Fibroblast of peridontal ligament (primary cell): ENCODE measurements at regions not wholly inside any gene's neighbourhood (a gene's known extent, or its start where the extent isn't known, plus 50 kb on each side); places are given as distances from the start of the nearest gene placed in this dataset.
"Not testable (repeated sequence)": the region's sequence is repeated elsewhere in the genome, so short reads cannot be mapped to it uniquely, and the experiment has no call there.

ENCODE experiments used
- DNase-seq: peaks from one replicate; pipeline ENCODE4 v3.0.0-alpha.2; 2010; ENCODE audit errors: extremely low read depth

GRCh38 chr1:143905214-143906179, 66.3 kb downstream of the FAM72C start:
- DNase-seq = peak; percentile 70

GRCh38 chr1:143904622-143904979, 67.2 kb downstream of the FAM72C start:
- DNase-seq = not testable (repeated sequence)

GRCh38 chr1:143903899-143904621, 67.7 kb downstream of the FAM72C start:
- DNase-seq = peak; percentile 53

GRCh38 chr1:143896377-143896776, 75.4 kb downstream of the FAM72C start:
- not testable (repeated sequence) for DNase-seq

- peak; percentile 8 for DNase-seq
These were observed 86.7 kb downstream of the FAM72C start for GRCh38 chr1:143884932-143885574.

- DNase-seq = not testable (repeated sequence)
These were observed 87.3 kb downstream of the FAM72C start for GRCh38 chr1:143884532-143884931.

GRCh38 chr1:143879757-143880536, 91.8 kb downstream of the FAM72C start:
- not testable (repeated sequence) for DNase-seq

GRCh38 chr1:143875947-143876346, 95.8 kb downstream of the FAM72C start:
- not testable (repeated sequence) for DNase-seq

GRCh38 chr1:143874625-143875024, 97.2 kb downstream of the FAM72C start:
- DNase-seq = not testable (repeated sequence)

GRCh38 chr1:143873650-143874049, 98.1 kb downstream of the FAM72C start:
- not testable (repeated sequence) for DNase-seq

GRCh38 chr1:143870388-143870787, 101.4 kb downstream of the FAM72C start:
- not testable (repeated sequence) for DNase-seq

- not testable (repeated sequence) for DNase-seq
These were observed 104.1 kb downstream of the FAM72C start for GRCh38 chr1:143867590-143868220.

GRCh38 chr1:143863901-143864520, 107.8 kb downstream of the FAM72C start:
- not testable (repeated sequence) for DNase-seq

GRCh38 chr1:143862722-143863121, 109.1 kb downstream of the FAM72C start:
- DNase-seq = not testable (repeated sequence)

GRCh38 chr1:143861306-143861705, 110.5 kb downstream of the FAM72C start:
- DNase-seq = not testable (repeated sequence)

- not testable (repeated sequence) for DNase-seq
These were observed 115.9 kb downstream of the FAM72C start for GRCh38 chr1:143855867-143856266.

GRCh38 chr1:143854069-143854468, 117.7 kb downstream of the FAM72C start:
- DNase-seq = not testable (repeated sequence)

GRCh38 chr1:143850637-143851036, 121.1 kb downstream of the FAM72C start:
- not testable (repeated sequence) for DNase-seq

- not testable (repeated sequence) for DNase-seq
These were observed 122.9 kb downstream of the FAM72C start for GRCh38 chr1:143848859-143849258.

GRCh38 chr1:143845193-143845592, 126.6 kb downstream of the FAM72C start:
- not testable (repeated sequence) for DNase-seq
